Ovary (tissue), 7 donors: ENCODE measurements at regions not wholly inside any gene's neighbourhood (a gene's known extent, or its start where the extent isn't known, plus 50 kb on each side); places are given as distances from the start of the nearest gene placed in this dataset.

ENCODE experiments used
- DNase-seq, 5 donors: peaks; one replicate each; pipeline ENCODE4 v3.0.0-alpha.2; 2019 to 2020
- H3K27ac ChIP-seq, 2 donors: fragments of 200-600 bp; one replicate each; pipeline versions ENCODE4 v1.5.1 to v1.8.0; 2019 to 2022
- H3K27me3 ChIP-seq: fragments of 200-600 bp; one replicate; pipeline ENCODE4 v1.8.0; 2022
- H3K36me3 ChIP-seq: fragments of 200-600 bp; sonication (generic); one replicate; pipeline ENCODE4 v1.5.1; 2019
- H3K4me1 ChIP-seq: one replicate; pipeline ENCODE4 v1.8.1; 2013; ENCODE audit warnings: mild to moderate bottlenecking, moderate library complexity; ENCODE audit not compliant: insufficient read depth
- H3K4me3 ChIP-seq: fragments of 200-600 bp; sonication (generic); one replicate; pipeline ENCODE4 v1.5.1; 2017
- H3K9me3 ChIP-seq, 2 donors: fragments of 200-600 bp in 1 of 2; sonication (generic) in 1 of 2; one replicate each; pipeline versions ENCODE4 v1.5.1 to v1.8.1; 2013 to 2019; ENCODE audit warnings: mild to moderate bottlenecking in 1 of 2, moderate library complexity in 1 of 2
- EP300 ChIP-seq: sonication (generic); formaldehyde crosslinking; IDR thresholded peaks from one replicate; pipeline ENCODE4 v1.6.1; 2017; ENCODE audit warnings: antibody characterized with exemption
- POLR2A ChIP-seq: fragments of 450-650 bp; IDR thresholded peaks from one replicate; pipeline ENCODE4 v1.6.1; 2017; ENCODE audit warnings: antibody characterized with exemption, mild to moderate bottlenecking, moderate library complexity
- whole genome bisulfite sequencing, 3 donors: extraction: QIAGEN DNeasy Blood & Tissue Kit in 1 of 3; methylation state at CpG; one replicate each; pipeline versions ENCODE4 v1.1.5 to v1.1.7; 2013 to 2017; 5-methylcytosine and 5-hydroxymethylcytosine counted together
- intact Hi-C, 4 donors: fragments of 100-400 bp; cut with DNase I; formaldehyde crosslinking; loops; one replicate each; pipeline versions ENCODE4 v1.11.0 to v1.15.1; 2022 to 2023
- TF ChIP-seq, protein P1 (sequence below), 3 donors: fragments of 450-650 bp in 2 of 3; fragments of 200-600 bp in 1 of 3; IDR thresholded peaks; one replicate each; pipeline versions ENCODE4 v1.5.1 to v1.8.0; 2016 to 2022; ENCODE audit warnings: antibody characterized with exemption in 3 of 3, mild to moderate bottlenecking in 1 of 3
- donor health status: DM: no; HTN: no; CAD: no; lungs with moderate emphysema.
- donor health status: DM: no; HTN: no; CAD: no.
- donor health status: Bipolar disorder and iron deficiency.
- donor health status: DM: no; HTN: no; CAD: no.
- donor health status: DM: yes; HTN: yes; CAD: no.

DNA sequence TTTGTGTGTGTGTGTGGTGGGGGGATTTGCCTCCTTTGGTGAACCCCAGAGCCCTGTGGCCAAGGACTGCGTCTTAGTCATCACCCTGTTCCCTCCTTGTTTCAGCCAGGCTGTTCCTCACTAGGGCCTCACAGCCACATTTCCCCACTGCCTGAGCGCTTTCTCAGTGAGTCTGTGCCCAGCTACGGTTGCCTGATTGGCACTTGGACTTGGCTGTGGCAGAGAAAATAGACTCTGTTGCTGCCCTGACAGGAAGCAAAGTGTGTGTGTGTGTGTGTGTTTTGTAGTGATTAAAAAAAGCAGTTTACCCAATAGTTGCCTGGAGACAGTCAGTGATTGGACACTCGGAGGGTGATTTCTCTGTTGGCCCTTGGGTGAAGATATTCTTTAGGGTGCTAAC, 113.0 kb downstream of the UCHL1 start:
- intact Hi-C loops, result no loop called here
- Histone ChIP-seq H3K4me3 (no peak overlapping the region), H3K36me3 (no peaks in the 10 kb centered on the region), H3K4me1 (no peaks in the 10 kb centered on the region), H3K9me3 (no peaks in the 10 kb centered on the region), H3K27me3 (no peaks in the 10 kb centered on the region), H3K27ac (no peak overlapping the region)
- 79 to 81% (median 80%) methylated on average over 4 of the region's 4 CpGs for WGBS, 3 donors
- TF ChIP-seq EP300 (no peak), POLR2A (no peak)
- TF ChIP-seq, protein P1, sequence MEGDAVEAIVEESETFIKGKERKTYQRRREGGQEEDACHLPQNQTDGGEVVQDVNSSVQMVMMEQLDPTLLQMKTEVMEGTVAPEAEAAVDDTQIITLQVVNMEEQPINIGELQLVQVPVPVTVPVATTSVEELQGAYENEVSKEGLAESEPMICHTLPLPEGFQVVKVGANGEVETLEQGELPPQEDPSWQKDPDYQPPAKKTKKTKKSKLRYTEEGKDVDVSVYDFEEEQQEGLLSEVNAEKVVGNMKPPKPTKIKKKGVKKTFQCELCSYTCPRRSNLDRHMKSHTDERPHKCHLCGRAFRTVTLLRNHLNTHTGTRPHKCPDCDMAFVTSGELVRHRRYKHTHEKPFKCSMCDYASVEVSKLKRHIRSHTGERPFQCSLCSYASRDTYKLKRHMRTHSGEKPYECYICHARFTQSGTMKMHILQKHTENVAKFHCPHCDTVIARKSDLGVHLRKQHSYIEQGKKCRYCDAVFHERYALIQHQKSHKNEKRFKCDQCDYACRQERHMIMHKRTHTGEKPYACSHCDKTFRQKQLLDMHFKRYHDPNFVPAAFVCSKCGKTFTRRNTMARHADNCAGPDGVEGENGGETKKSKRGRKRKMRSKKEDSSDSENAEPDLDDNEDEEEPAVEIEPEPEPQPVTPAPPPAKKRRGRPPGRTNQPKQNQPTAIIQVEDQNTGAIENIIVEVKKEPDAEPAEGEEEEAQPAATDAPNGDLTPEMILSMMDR (IDR thresholded peaks at IDR 0.05), result no peak
- no peak for DNase-seq

DNA sequence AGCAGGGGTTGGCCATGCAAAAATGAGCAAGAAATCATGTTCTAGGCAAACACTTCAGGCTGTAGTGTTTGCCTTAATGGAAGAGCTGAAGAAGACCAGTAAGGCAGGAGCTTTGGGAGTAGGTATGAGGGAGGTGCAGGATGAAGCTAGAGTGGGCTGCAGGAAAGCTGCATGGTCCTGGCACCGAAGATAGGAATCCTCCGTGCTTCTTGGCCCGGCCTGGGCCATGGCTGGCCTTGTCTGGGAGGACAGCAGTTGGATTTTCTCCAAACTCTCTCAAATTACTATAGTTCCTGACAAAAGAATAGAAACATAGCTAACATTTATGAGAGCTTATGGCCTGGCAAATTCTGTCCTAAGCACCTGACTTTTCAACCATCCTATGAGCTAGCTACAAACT, 116.5 kb downstream of the UCHL1 start:
- Histone ChIP-seq H3K36me3 (no peaks in the 10 kb centered on the region), H3K27me3 (no peaks in the 10 kb centered on the region), H3K27ac (no peak overlapping the region), H3K4me3 (no peak overlapping the region), H3K9me3 (no peaks in the 10 kb centered on the region), H3K4me1 (no peaks in the 10 kb centered on the region)
- DNase-seq, result no peak
- intact Hi-C loops, result no loop called here
- TF ChIP-seq POLR2A, result no peak
- TF ChIP-seq EP300, result no peak
- TF ChIP-seq, protein P1 (IDR thresholded peaks at IDR 0.05), result no peak
- WGBS, 3 donors, result 40 to 54% (median 45%) methylated on average over 3 of the region's 3 CpGs

DNA sequence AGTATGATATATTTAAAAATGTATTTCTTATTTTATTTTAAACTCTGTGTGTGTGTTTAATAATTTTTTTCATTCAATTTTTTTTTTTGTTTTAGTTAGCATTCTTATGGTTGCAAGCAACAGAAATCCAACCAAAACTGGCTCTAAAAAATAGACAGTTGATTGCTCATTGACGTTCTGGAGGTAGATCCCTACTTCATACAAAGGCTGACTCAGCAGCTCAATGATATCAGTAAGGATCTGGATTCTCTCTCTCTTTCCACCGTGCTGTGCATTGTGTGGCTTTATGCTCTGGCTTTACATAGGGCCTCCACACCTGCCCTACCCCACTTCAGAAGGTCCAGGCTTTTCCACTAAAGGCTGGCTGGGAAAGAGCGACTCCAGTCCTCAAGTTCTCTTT, 117.8 kb downstream of the UCHL1 start:
- H3K9me3 ChIP-seq, result no peaks in the 10 kb centered on the region
- H3K4me3 ChIP-seq, result no peak overlapping the region
- no peaks in the 10 kb centered on the region for H3K27me3 ChIP-seq
- TF ChIP-seq POLR2A (no peak), EP300 (no peak)
- TF ChIP-seq, protein P1 (IDR thresholded peaks at IDR 0.05), result no peak
- H3K27ac ChIP-seq, result no peak overlapping the region
- 60 to 84% (median 76%) methylated on average over 3 of the region's 3 CpGs for WGBS, 3 donors
- H3K36me3 ChIP-seq, result no peaks in the 10 kb centered on the region
- no peaks in the 10 kb centered on the region for H3K4me1 ChIP-seq
- DNase-seq, result no peak
- intact Hi-C loops, result no loop called here

DNA sequence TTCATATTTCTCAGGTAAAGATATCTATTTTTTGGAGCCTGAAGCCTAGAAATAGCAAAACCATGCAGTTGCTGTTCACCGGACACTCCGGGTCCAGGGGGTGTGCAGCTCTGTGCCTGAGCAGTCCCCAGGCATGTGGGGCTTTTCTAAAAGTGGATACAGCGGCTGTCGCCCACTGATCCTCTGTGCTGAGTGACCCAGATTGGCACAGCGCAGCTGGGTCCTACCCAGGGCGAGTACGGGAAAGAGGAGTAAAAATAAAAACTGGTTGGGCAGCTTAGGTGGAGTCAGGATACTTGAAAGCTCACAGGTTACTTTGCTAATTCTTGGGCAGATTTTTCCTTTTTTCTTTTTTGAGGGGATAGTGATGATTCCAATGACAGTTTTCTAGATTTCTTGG, 118.8 kb downstream of the UCHL1 start:
- no peaks in the 10 kb centered on the region for H3K36me3 ChIP-seq
- 75 to 79% (median 77%) methylated on average over 7 of the region's 7 CpGs for WGBS, 3 donors
- no peak for TF ChIP-seq EP300
- DNase-seq, result no peak
- intact Hi-C loops, result no loop called here
- H3K4me1 ChIP-seq, result no peaks in the 10 kb centered on the region
- no peak overlapping the region for H3K4me3 ChIP-seq
- H3K27me3 ChIP-seq, result no peaks in the 10 kb centered on the region
- H3K27ac ChIP-seq, result no peak overlapping the region
- H3K9me3 ChIP-seq, result no peaks in the 10 kb centered on the region

DNA sequence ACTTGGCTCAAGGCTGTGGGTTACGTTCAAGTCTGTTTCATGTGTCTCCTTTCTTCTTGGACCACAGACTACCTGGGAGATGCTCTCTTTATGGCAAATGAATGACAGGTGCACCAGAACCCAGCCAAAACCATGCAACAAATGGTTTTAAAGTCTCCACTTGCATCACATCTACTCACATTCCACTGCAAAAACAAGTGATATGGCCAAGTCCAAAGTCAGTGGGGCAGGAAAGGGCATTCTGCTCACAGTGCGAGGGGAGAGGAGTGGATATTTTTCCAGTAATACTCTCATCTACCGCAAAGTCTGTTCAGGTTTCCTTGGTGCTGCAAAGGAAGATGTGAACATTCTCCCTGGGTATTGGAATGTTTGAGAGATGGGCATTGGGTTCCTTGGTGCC, 120.5 kb downstream of the UCHL1 start:
- 88 to 90% (median 90%) methylated on average over 3 of the region's 3 CpGs for WGBS, 3 donors
- Histone ChIP-seq H3K36me3 (no peaks in the 10 kb centered on the region), H3K4me1 (no peaks in the 10 kb centered on the region), H3K27me3 (no peaks in the 10 kb centered on the region), H3K4me3 (no peak overlapping the region), H3K27ac (no peak overlapping the region), H3K9me3 (no peaks in the 10 kb centered on the region)
- DNase-seq, result no peak
- intact Hi-C loops, result no loop called here
- TF ChIP-seq, protein P1 (IDR thresholded peaks at IDR 0.05), result no peak
- TF ChIP-seq EP300 (no peak), POLR2A (no peak)
